Erythroblast (primary cell): ENCODE measurements at regions not wholly inside any gene's neighbourhood (a gene's known extent, or its start where the extent isn't known, plus 50 kb on each side); places are given as distances from the start of the nearest gene placed in this dataset.

Experiments
- DNase-seq, 2 experiments: peaks; one replicate each; lab custom pipeline; 2025; lab: John Stamatoyannopoulos, UW
- GATA1 ChIP-seq: IDR thresholded peaks from 2 replicates; pipeline ENCODE4 v1.6.1; 2011; ENCODE audit warnings: low read depth, mild to moderate bottlenecking, control low read depth, low read length, moderate library complexity
- POLR2A ChIP-seq: IDR thresholded peaks from 2 replicates; pipeline ENCODE4 v1.6.1; 2011; ENCODE audit warnings: mild to moderate bottlenecking, low read length

- no peak for DNase-seq
- TF ChIP-seq GATA1 (no peak), POLR2A (no peak)
These were observed 122.4 kb upstream of the KIAA1217 start for GRCh38 chr10:24086296-24087086.

- TF ChIP-seq GATA1 (no peak), POLR2A (no peak)
- no peak for DNase-seq
These were observed 117.7 kb upstream of the KIAA1217 start for GRCh38 chr10:24091256-24091655.

- no peak for DNase-seq
These were observed 112.7 kb upstream of the KIAA1217 start for GRCh38 chr10:24096281-24096680.

GRCh38 chr10:24097751-24098207, 111.2 kb upstream of the KIAA1217 start:
- DNase-seq = no peak
- TF ChIP-seq POLR2A (no peak), GATA1 (no peak)

More at GRCh38 chr10:24096281-24096680, 112.7 kb upstream of the KIAA1217 start:
- TF ChIP-seq GATA1 (no peak), POLR2A (no peak)

GRCh38 chr10:24104895-24105294, 104.0 kb upstream of the KIAA1217 start:
- TF ChIP-seq POLR2A (no peak), GATA1 (no peak)
- DNase-seq = no peak

- no peak for DNase-seq
- TF ChIP-seq POLR2A = no peak
- no peak for TF ChIP-seq GATA1
These were observed 95.0 kb upstream of the KIAA1217 start for GRCh38 chr10:24113901-24114300.

- TF ChIP-seq GATA1 (no peak), POLR2A (no peak)
- DNase-seq = no peak
These were observed 94.4 kb upstream of the KIAA1217 start for GRCh38 chr10:24114556-24114955.

- DNase-seq = no peak
- no peak for TF ChIP-seq POLR2A
- no peak for TF ChIP-seq GATA1
These were observed 93.5 kb upstream of the KIAA1217 start for GRCh38 chr10:24115403-24115802.

GRCh38 chr10:24118246-24118645, 90.7 kb upstream of the KIAA1217 start:
- TF ChIP-seq POLR2A (no peak), GATA1 (no peak)
- DNase-seq = no peak

GRCh38 chr10:24119896-24120295, 89.0 kb upstream of the KIAA1217 start:
- no peak for TF ChIP-seq POLR2A
- no peak for DNase-seq

GRCh38 chr10:24120646-24121045, 88.3 kb upstream of the KIAA1217 start:
- DNase-seq = no peak
- TF ChIP-seq POLR2A (no peak), GATA1 (no peak)

- no peak for DNase-seq
- TF ChIP-seq GATA1 (no peak), POLR2A (no peak)
These were observed 81.4 kb upstream of the KIAA1217 start for GRCh38 chr10:24127516-24127915.

- no peak for DNase-seq
- no peak for TF ChIP-seq GATA1
- no peak for TF ChIP-seq POLR2A
These were observed 80.7 kb upstream of the KIAA1217 start for GRCh38 chr10:24128066-24128730.

- no peak for TF ChIP-seq GATA1
- TF ChIP-seq POLR2A = no peak
- DNase-seq = no peak
These were observed 76.2 kb upstream of the KIAA1217 start for GRCh38 chr10:24132741-24133140.

- no peak for DNase-seq
- no peak for TF ChIP-seq POLR2A
- no peak for TF ChIP-seq GATA1
These were observed 75.1 kb upstream of the KIAA1217 start for GRCh38 chr10:24133835-24134234.
